DND-41 (cell line): ENCODE measurements at regions not wholly inside any gene's neighbourhood (a gene's known extent, or its start where the extent isn't known, plus 50 kb on each side); places are given as distances from the start of the nearest gene placed in this dataset.
"Not testable (repeated sequence)": the region's sequence is repeated elsewhere in the genome, so short reads cannot be mapped to it uniquely, and the experiment has no call there.

Experiments
- EZH2 ChIP-seq: IDR thresholded peaks from 3 replicates; pipeline ENCODE4 v1.6.1; 2012; ENCODE audit warnings: borderline replicate concordance, low read depth, mild to moderate bottlenecking, moderate library complexity, low read length, inconsistent platforms; ENCODE audit not compliant: severe bottlenecking
- TF ChIP-seq, protein P1 (sequence below): IDR thresholded peaks from 2 replicates; pipeline ENCODE4 v1.5.1; 2012; ENCODE audit warnings: borderline replicate concordance, low read length, moderate library complexity, mild to moderate bottlenecking; ENCODE audit not compliant: poor library complexity, severe bottlenecking; ENCODE audit errors: extremely low read depth

DNA sequence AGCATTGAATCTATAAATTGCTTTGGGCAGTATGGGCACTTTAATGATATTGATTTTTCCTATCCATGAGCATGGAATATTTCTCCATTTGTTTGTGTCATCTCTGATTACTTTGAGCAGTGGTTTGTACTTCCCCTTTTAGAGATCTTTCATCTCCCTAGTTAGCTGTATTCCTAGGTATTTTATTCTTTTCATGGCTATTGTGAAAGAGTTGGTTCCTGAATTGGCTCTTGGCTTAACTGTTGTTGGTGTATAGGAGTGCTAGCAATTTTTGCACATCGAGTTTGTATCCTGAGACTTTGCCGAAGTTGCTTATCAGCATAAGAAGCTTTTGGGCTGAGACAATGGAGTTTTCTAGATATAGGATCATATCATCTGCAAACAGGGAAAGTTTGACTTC lies 50.2 kb upstream of the NEIL3 start:
- TF ChIP-seq, protein P1, sequence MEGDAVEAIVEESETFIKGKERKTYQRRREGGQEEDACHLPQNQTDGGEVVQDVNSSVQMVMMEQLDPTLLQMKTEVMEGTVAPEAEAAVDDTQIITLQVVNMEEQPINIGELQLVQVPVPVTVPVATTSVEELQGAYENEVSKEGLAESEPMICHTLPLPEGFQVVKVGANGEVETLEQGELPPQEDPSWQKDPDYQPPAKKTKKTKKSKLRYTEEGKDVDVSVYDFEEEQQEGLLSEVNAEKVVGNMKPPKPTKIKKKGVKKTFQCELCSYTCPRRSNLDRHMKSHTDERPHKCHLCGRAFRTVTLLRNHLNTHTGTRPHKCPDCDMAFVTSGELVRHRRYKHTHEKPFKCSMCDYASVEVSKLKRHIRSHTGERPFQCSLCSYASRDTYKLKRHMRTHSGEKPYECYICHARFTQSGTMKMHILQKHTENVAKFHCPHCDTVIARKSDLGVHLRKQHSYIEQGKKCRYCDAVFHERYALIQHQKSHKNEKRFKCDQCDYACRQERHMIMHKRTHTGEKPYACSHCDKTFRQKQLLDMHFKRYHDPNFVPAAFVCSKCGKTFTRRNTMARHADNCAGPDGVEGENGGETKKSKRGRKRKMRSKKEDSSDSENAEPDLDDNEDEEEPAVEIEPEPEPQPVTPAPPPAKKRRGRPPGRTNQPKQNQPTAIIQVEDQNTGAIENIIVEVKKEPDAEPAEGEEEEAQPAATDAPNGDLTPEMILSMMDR = not testable (repeated sequence)
- not testable (repeated sequence) for TF ChIP-seq EZH2
